Adrenal gland (tissue), 5 donors: ENCODE measurements at regions not wholly inside any gene's neighbourhood (a gene's known extent, or its start where the extent isn't known, plus 50 kb on each side); places are given as distances from the start of the nearest gene placed in this dataset.

Experiments used
- CTCF ChIP-seq, 6 experiments: fragments of 450-650 bp in 4 of 6; fragments of 200-600 bp in 2 of 6; sonication (generic) in 1 of 6; IDR thresholded peaks; 1 replicate in 5 of 6; 2 replicates in 1 of 6; pipeline versions ENCODE4 v1.5.1 to v1.8.0; 2016 to 2021; ENCODE audit warnings: antibody characterized with exemption in 6 of 6, mild to moderate bottlenecking in 2 of 6, moderate library complexity in 1 of 6
- POLR2A ChIP-seq, 2 donors: fragments of 450-650 bp; IDR thresholded peaks; one replicate each; pipeline ENCODE4 v1.6.1; 2017; ENCODE audit warnings: antibody characterized with exemption in 2 of 2, mild to moderate bottlenecking in 2 of 2, moderate library complexity in 1 of 2
- donor health status: DM: no; HTN: no; CAD: no.

- TF ChIP-seq POLR2A (IDR thresholded peaks at IDR 0.05) (no peak), CTCF (IDR thresholded peaks at IDR 0.05) (no peak)
Measured at GRCh38 chr5:155451106-155451505, 437.6 kb downstream of the KIF4B start.
